HG03521 (cell line): ENCODE measurements at regions not wholly inside any gene's neighbourhood (a gene's known extent, or its start where the extent isn't known, plus 50 kb on each side); places are given as distances from the start of the nearest gene placed in this dataset.

Experiments
- ATAC-seq: cut with Tn5 transposase; IDR thresholded peaks from one replicate; pipeline ENCODE4 v1.9.1; 2021; ENCODE audit warnings: mild to moderate bottlenecking, moderate library complexity; ENCODE audit not compliant: unreplicated experiment

DNA sequence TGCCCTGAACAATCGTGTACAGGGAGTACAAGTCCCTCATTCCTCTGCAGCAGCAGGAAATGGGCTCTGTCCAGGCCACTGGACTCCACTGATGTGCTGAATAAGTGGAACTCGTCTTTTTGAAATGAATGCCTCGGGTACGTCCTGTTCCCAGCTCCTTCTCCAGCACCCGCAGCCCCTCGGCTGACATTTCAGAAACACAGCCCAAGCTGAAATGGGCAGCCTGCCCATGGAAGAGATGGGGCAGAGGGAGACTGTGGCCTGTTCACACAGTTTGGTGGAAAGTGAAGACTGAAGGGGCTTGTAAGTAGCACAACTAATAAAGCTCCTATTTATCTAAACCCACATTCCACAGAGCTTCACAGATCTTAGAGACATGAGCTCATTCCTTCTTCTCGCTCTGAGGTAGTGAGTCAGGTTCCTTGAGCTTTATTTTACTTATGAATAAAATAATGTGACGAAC lies 498.6 kb downstream of the TXNL1 start:
- ATAC-seq, result no peak

DNA sequence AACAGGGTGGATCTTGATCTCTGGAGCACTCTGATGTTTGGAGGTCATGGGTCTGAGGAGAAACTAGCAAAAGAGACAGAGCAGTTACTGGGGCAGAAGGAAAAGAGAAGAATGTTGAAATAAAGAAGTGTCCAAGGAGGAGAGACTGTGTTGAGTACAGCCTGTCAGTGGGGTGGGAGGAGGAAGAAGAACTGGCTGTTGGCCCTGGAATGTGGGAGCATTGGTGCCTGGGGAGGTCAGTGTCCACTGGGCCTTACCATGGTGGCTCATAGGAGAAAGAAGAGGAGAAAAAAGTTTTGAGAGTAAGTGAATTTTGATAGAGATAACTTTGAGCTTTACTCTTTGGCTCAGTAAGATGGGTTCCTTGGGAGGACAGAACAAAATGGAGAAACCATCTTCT lies 499.0 kb downstream of the TXNL1 start:
- ATAC-seq, result no peak

DNA sequence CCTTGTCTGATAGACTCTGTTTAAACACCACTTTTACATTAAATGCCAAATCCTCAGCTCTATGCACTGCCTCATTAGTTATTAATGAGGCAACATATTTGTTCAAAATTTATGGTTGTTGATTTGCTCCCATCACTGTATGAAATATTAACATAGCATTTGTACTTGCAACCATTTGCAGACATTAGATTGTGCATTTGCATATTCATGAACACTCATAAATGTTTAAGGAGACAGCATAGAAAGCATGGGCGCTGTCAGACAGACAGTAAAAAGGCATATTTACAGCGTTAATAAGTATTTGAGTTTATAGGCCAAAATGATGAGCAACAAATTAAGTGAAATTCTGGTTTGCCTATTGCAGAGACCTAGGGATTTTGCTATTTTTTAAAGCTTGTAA lies 502.3 kb downstream of the TXNL1 start:
- ATAC-seq, result no peak

DNA sequence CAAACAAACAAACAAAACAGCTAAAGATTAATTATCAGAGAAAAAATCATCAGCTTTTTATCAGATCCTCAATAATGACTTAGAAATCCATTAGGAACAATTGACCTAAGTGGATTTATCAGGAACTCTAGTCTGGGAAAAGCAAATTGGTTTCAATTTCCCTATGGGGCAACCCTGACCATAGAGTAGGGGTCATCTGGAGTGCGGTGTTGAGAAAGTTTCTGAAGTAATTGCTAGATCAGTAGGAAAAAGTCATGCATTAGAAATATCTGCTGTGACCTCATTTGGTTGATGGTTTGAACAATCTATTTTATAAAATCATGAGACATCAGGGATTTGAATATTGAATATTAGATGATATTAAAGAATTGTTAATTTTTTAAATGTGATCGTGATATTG lies 507.9 kb downstream of the TXNL1 start:
- no peak for ATAC-seq

DNA sequence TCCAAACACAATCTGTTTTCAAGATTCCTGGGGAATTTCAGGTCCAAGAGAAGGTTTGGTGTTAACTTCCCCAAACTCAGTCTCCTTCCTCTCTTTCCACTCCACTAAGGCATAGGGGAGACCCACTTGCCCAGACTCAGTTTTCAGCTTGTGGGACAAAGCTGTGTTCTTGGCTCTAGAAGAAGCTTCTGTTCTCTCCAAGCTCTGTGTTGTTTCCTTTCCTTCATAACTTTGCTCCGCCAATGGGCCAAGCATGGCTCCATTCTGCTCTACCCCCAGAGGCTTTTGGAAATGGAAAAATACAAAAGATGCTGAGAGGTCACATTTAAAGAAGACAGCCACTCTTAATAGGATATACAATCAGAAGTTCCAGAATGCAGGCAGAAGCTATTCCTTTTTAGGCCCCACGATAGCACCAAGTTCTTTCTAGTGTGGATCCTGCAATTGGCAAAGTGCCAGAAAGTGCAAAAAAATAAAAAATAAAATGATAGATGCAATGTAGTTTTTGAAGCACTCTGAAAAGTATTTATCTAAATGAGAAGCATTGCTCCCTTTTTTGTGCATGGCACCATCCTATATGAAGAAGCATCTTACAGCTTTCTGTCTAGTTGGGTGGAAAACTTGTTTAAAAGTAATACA lies 510.1 kb downstream of the TXNL1 start:
- ATAC-seq, result no peak

DNA sequence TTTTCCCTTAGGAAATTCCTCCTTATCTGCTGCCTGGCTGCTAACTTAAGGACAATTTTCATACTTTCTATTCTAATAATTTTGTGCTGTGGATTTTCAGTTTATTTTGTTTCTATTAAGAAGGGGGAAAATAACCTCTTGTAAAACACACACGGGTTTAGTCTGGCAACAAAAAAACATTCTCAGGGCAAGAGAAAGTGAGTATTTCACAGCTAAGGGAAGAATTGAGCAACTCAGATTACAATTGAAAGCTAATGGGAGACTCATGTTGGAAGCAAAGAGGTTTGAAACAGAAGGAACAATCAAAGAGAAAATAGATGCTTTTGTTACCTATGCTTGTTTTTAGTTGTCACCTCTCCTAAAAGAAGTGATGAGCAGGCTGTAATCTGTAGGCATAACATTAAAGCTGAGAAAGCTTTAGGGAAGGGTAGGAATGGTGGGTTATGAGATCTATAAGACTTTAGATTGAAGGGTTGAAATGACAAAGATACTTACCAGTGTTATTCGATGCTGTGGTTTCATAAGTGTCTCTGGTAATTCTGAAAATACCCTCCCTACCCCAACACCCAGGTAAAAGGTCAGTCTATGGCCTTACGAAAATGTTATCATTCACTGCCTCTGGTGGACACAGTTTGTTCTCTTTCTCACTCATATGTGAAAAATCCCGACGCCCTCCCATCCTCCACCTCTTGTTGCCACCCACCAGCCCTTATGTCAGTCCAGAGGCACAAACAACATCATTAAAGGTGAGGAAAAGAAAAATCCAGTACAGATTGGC lies 510.9 kb downstream of the TXNL1 start:
- ATAC-seq, result no peak

DNA sequence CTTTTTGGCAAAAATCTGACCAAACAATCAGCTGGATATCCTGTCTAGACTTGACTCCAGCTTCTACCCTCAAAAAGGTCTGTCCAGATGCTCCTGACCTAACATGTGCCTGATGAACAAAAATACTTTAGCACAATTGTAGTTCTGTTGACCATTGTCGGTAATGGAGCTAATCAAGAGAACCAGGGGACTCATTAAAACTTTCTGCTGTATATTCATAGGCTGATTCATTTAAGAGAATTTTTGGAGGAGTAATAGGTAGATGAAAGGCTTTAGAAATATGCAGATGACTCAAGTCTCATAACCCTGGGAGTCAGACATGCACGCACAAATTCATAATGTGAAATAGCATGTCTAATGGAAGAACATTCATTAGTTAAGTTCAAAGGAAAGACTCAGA lies 514.2 kb downstream of the TXNL1 start:
- no peak for ATAC-seq

DNA sequence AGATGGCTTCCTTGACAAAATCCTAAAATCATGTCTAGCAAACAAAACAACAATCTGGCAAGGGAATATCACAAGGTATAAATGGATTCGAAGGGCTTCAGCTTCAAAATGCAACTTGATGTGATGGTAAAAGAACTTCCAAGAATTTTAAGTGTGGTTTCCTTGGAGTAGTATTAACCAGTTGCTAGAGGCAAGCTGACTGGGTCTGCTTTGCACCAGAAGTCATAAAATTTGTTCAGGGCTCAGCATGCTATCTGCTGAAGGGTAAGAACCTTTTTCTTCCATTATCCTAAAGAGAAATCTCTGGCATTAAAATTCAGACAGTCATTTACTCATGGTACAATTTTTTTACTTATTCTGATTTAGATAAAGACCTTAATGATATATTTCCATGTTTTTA lies 516.7 kb downstream of the TXNL1 start:
- ATAC-seq, result no peak

DNA sequence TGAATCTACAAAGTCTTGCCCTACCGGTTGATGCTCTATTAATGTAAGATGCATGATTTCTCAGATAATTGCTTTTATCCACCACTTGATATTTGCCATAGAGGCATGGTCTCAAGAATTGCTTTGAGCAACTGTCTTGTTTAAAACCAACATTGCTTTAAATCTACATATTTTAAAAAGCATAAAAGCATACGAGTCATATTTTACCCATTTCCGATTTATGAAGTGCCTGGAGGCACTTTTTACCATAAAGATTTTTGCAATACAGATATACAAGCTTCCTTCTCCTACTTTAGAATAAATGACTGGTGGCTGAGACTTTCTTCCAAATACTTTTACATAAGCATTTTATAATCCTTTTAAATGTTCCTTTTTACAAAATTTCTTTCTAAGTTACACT lies 517.6 kb downstream of the TXNL1 start:
- no peak for ATAC-seq

DNA sequence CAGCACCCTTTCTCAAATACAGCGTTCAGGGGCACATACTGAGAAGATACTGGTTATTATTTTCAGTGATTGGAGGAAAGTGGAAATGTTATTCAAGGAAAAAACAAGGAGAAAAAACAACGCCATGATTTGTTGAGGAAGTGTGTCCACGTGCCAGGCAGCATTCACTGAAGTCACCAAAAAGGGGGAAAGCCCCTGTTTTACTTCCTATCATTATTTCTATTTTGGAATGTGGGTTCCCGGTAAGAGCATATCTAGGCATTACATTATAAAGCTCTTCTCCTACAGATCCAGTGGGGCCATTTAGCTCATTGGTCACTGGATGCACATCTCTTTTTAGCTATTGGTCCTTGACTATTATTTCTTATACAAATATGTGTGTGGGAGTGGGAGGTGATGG lies 518.7 kb downstream of the TXNL1 start:
- ATAC-seq, result no peak

DNA sequence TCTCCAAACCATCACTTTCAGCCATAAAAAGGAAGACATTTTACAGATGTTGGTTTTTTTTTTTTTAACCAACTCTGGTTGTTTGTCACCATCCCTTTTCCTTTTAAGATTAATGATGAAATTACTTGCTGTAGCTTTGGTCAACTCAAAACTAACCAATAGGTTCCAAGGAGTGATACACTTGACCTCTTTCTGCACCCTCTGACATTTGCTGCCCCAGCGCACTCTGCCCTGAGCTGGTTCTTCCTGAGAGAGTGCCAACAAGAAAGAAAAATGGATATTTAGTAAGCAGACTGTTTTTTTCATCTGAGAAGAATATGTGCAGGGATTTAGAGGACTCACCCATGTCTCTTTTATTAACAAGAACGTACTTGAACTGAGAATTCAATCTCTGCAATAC lies 520.0 kb downstream of the TXNL1 start:
- no peak for ATAC-seq

DNA sequence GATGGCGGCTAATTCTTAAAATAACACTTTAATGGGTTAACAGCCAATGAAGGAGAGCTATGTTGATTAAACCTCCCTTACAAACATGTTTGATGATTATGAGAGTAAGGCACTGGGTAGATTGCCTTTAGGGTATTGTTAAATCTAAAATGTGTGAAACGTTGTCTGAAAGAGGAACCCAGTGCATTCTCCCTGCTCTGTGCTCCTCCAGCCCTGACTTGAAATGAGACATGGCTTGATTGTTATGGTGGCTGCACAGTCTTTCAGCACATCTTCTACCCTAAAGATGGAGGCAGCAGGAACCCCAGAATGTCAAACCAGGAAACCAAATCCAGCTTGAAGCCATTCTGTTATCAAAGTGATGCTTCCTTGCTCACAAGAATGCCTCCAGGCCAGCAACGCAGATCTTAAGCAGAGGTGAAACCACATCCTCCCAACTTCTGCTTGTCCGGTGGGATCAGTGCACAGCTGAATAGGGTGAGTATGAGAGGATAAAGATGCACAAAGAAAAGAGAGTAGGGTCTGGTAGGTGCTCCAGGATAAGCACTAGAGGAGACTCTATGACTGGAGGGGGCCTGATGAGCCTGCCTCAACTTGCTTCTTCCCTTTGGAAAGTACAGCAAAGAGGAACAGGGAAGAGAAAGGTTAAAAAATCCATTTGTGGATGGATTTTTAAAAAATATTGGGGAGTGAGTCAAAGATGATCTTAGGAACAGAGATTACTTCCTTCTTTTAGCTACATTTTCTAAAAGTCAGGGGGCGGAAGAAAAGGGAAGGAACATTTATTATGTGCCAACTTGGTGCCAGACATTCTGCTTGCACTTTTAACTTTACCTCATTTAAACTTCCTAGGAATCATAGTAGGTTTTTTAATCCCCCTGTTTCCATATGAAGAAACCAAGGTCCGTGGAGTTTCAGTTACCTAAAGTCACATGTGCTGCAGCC lies 523.0 kb downstream of the TXNL1 start:
- no peak for ATAC-seq

DNA sequence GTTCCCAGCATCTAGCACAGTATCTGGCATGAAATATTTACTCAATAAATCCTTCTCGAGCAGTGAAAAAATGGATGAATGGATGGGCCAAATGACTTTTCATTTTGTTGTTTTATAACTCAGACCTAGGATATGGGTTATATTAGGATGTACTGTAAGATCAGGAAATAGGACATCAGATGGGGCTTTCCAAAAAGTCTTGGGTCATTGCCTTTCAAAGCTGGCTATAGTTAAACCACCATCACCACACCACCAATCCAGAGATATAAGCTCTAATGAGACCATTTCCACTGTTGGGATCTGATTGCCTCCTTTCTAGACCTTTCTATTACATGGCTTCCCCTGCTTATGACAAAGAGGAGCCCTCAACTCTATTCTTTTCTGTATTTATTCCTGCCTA lies 525.0 kb upstream of the TCF4 start:
- no peak for ATAC-seq

DNA sequence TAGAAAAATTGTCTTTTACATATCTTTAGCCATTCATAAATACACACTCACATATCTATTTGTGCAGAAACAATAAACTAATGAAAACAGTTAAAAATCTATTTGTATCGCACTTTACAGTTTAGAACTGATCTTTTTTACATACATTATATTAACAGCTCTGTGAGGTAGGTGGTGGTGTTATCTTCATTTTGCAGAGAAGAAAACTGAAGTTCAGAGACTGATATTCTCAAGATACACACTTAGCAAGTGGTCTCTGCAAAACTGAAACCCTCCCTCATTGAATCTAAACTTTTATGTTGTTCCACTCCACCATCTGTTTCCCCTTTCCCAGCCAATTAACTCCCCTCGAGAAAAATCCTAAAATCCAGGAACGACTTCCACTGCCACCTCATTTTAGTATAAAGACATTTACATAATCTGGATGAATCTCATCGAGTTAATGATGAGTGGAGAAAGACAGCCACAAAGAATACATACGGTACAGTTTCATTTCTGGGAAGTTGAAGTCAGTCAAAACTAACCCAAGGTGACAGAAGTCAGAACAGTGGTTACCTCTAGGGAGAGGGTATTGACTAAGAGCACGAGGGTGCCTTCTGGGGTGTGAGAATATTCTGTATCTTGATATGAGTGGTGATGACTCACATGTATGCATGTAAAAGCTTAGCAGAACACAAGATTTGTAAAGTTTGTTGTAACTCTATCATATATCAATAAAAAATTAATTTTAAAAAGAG lies 524.2 kb upstream of the TCF4 start:
- peak; percentile 94 for ATAC-seq

DNA sequence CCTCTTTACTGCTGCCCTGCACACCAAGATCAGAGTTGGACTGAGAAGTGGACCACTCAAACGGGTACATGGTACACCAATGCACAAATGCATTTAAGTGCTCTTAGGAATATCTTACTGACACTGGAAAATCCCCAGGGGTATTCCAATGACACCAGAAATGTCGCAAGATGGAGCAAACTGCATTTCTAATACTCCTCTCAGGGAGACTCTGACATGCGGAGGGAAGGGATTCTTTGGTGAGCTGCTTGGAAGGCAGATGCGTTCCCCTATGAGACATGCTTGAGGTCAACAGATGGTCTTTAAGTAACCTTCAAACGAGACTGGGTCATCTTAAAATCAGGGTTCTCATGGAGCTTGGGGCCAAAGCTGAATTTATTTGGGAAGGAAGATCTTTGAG lies 521.8 kb upstream of the TCF4 start:
- ATAC-seq, result no peak

DNA sequence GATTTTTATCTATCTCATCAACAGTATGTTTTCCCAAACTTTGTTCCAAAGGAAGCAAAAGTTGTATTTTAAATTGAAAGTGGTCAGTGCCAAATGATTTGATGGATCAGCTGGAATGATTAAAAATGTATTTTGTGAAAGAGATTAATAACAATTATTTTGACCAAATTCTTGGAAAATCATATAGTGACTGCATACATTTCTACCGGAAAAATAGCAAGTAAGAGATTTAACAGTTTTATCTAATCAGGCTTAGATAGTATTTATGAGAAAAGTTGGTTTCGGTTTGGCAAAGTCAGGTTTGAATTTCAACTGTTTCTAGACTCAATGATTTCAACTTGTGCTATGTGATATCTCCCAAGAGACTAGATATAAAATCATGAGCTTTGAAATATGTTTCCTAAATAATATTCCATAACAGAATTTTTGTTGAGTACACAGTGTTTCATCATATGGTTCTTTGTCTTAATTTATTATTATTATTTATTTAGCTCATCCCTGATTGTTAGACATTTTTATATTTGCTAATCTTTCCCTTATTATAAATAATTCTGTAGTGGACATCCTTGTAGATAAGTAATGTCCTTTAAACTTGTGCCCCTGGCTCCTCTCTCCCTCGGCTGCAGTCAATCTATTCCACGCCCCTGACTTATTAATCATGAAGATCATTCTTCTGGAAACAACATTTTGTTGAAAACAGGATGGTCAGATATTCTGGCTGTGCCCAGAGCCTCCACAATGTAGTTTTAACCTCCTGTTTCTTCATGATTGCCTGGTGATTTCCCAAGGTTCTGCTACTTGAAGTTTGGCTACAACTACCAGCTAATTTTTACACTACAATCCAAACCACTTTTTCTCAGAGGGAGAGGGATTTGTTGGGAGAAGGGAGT lies 520.7 kb upstream of the TCF4 start:
- ATAC-seq, result no peak

DNA sequence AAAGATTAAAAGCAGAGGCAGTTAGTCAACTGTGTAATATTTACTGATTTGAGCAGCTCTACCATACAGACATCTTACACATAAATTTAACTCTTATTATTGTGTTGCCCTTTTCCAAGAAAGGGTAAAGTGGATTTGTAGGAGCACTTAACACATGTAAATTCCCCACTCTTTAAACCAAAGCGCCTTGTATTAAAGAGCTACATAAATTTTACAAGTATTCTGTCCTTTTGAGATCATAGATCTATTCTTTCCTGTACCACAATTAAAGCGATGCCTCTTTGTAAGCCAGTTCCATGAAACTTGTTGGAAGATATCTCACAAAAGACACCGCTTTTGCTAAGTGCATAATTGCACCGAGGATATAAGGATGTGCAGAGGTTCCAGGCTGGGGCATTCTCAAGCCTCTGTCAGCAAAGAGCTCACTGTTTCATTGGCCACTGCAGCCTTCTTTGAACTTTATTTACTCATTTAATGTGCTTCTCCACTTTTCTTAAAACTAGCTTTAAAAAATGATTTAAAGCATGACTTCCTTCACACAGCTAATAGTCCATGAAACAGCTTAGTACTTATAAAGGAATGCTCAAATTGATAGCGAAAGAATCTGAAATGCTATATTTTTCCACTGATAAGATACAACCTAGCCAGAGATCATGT lies 520.0 kb upstream of the TCF4 start:
- no peak for ATAC-seq

DNA sequence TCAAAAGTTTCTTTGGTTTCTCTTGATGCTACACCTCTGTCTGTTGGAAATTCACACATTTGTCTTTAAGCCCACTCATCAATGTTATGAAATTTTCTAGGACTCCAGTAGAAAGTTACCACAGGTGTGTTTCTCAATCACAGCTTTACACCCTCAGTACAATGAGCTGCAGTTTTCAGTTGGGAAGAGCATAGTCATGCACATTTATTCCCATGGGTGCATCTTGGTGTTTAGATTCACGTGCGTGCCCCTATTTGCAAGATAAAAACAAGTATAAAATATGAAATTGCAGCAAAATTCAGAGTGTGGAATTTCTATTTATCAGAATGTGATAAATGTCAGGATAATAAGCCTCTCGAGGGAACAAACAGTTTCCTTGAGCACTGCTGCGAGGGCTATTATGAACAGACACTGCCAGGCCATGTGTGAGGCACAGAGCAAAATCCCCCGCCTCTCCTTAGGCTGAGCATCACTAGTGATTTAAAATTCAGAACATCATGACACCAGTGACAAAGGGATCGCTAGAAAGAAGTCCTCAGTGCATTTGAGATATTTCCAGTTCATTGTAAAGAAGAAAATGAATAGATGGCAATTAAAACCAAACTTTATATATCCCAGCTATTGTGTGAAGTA lies 512.2 kb upstream of the TCF4 start:
- ATAC-seq, result no peak

DNA sequence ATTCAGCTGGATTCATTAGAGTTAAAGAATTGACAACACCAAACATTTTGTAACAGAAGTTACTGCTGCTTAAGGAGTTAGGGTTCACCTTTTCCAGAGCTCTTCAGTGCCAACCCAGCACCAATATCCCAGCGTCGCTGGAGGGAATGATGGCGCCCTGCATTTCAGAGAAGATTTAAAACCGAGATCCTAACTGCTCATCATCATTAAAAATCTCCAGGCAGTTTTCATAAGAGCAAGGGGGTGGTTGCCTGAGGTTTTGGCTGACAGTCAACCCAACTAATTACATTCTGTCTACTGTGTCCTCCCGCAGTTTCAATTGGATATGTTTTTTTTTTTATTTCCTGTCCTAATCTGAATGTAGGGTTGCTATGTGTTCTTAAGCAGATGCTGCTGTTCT lies 509.6 kb upstream of the TCF4 start:
- no peak for ATAC-seq
